DMS53 (cell line): ENCODE measurements at regions not wholly inside any gene's neighbourhood (a gene's known extent, or its start where the extent isn't known, plus 50 kb on each side); places are given as distances from the start of the nearest gene placed in this dataset.

Experiments
- DNase-seq: peaks from one replicate; lab custom pipeline; 2025; lab: John Stamatoyannopoulos, UW

- no peak for DNase-seq
Observed at GRCh38 chr4:123325241-123325681, 71.3 kb upstream of the SPRY1 start.

- DNase-seq: no peak
Observed at GRCh38 chr4:123327346-123327745, 69.2 kb upstream of the SPRY1 start.

- no peak for DNase-seq
Observed at GRCh38 chr4:123327846-123328429, 68.7 kb upstream of the SPRY1 start.

- no peak for DNase-seq
Observed at GRCh38 chr4:123338715-123339114, 57.9 kb upstream of the SPRY1 start.

GRCh38 chr4:123339507-123340380 is 56.9 kb upstream of the SPRY1 start:
- no peak for DNase-seq

- peak; percentile 83 for DNase-seq
Observed at GRCh38 chr4:123340381-123340701, 56.3 kb upstream of the SPRY1 start.

- peak; percentile 5 for DNase-seq
Observed at GRCh38 chr4:123342498-123342897, 54.1 kb upstream of the SPRY1 start.

- no peak for DNase-seq
Observed at GRCh38 chr4:123343400-123344041, 53.1 kb upstream of the SPRY1 start.

GRCh38 chr4:123345137-123345934 is 51.3 kb upstream of the SPRY1 start:
- DNase-seq: peak; percentile 10

GRCh38 chr4:123345935-123346300 is 50.7 kb upstream of the SPRY1 start:
- no peak for DNase-seq

- no peak for DNase-seq
Observed at GRCh38 chr4:123346330-123346940, 50.2 kb upstream of the SPRY1 start.
